GM23248 (cell line): ENCODE measurements at regions not wholly inside any gene's neighbourhood (a gene's known extent, or its start where the extent isn't known, plus 50 kb on each side); places are given as distances from the start of the nearest gene placed in this dataset.

Source experiments
- DNase-seq: peaks from one replicate; pipeline ENCODE4 v3.0.0-alpha.2; 2015
- H2AFZ ChIP-seq: fragments of 200-600 bp; sonication (generic); 2 replicates; pipeline ENCODE4 v1.6.1; 2016; ENCODE audit warnings: antibody characterized with exemption
- H3F3A ChIP-seq: fragments of 200-600 bp; sonication (generic); 2 replicates; pipeline ENCODE4 v1.6.1; 2016; ENCODE audit warnings: mild to moderate bottlenecking, antibody characterized with exemption, mixed run types; ENCODE audit not compliant: insufficient read depth
- H3K27ac ChIP-seq: fragments of 200-600 bp; sonication (generic); 2 replicates; pipeline ENCODE4 v1.5.1; 2016; ENCODE audit warnings: mild to moderate bottlenecking
- H3K27me3 ChIP-seq: fragments of 200-600 bp; sonication (generic); replicated peaks from 2 replicates; pipeline ENCODE4 v1.6.1; 2016; ENCODE audit warnings: mild to moderate bottlenecking; ENCODE audit not compliant: insufficient read depth
- H3K36me3 ChIP-seq: fragments of 200-600 bp; sonication (generic); 2 replicates; pipeline ENCODE4 v1.6.1; 2016; ENCODE audit warnings: low read depth, mild to moderate bottlenecking
- H3K4me1 ChIP-seq: fragments of 200-600 bp; sonication (generic); 2 replicates; pipeline ENCODE4 v1.6.1; 2016; ENCODE audit warnings: mild to moderate bottlenecking; ENCODE audit not compliant: insufficient read depth
- H3K4me2 ChIP-seq: fragments of 200-600 bp; sonication (generic); one replicate; pipeline ENCODE4 v1.6.1; 2016; ENCODE audit warnings: mild to moderate bottlenecking; ENCODE audit not compliant: unreplicated experiment
- H3K4me3 ChIP-seq: fragments of 200-600 bp; sonication (generic); 2 replicates; pipeline ENCODE4 v1.5.1; 2016; ENCODE audit warnings: mild to moderate bottlenecking
- H3K79me2 ChIP-seq: fragments of 200-600 bp; sonication (generic); 2 replicates; pipeline ENCODE4 v1.6.1; 2016; ENCODE audit warnings: mild to moderate bottlenecking; ENCODE audit not compliant: insufficient read depth
- H3K9ac ChIP-seq: fragments of 200-600 bp; sonication (generic); 2 replicates; pipeline ENCODE4 v1.6.1; 2016; ENCODE audit warnings: mild to moderate bottlenecking
- H3K9me2 ChIP-seq: fragments of 200-600 bp; sonication (generic); 2 replicates; pipeline ENCODE4 v1.6.1; 2016; ENCODE audit warnings: mixed run types, mild to moderate bottlenecking, moderate library complexity; ENCODE audit not compliant: insufficient read depth
- H3K9me3 ChIP-seq: fragments of 200-600 bp; sonication (generic); one replicate; pipeline ENCODE4 v1.6.1; 2017; ENCODE audit warnings: low read depth
- H4K20me1 ChIP-seq: fragments of 200-600 bp; sonication (generic); 2 replicates; pipeline ENCODE4 v1.6.0; 2016; ENCODE audit not compliant: insufficient read depth
- EZH2 ChIP-seq: fragments of 200-600 bp; sonication (generic); IDR thresholded peaks from 2 replicates; pipeline ENCODE4 v1.6.1; 2018; ENCODE audit warnings: antibody characterized with exemption, mild to moderate bottlenecking; ENCODE audit not compliant: insufficient read depth, poor library complexity, severe bottlenecking
- EZH2phosphoT487 ChIP-seq: fragments of 200-600 bp; sonication (generic); IDR thresholded peaks from 2 replicates; pipeline ENCODE4 v1.6.1; 2018; ENCODE audit warnings: antibody characterized with exemption, moderate library complexity, mild to moderate bottlenecking, low read depth; ENCODE audit not compliant: insufficient read depth
- WGBS, 2 experiments: methylation state at CpG; one replicate each; pipeline ENCODE4 v1.1.6; 2015 to 2017; ENCODE audit warnings: low lambda C conversion rate in 2 of 2, low coverage in 1 of 2; ENCODE audit errors: missing lambda C conversion rate in 2 of 2; 5-methylcytosine and 5-hydroxymethylcytosine counted together
- in situ Hi-C: fragments of 300-500 bp; cut with MboI; formaldehyde crosslinking; loops from 2 replicates; pipeline ENCODE4 v1.15.0; 2020

DNA sequence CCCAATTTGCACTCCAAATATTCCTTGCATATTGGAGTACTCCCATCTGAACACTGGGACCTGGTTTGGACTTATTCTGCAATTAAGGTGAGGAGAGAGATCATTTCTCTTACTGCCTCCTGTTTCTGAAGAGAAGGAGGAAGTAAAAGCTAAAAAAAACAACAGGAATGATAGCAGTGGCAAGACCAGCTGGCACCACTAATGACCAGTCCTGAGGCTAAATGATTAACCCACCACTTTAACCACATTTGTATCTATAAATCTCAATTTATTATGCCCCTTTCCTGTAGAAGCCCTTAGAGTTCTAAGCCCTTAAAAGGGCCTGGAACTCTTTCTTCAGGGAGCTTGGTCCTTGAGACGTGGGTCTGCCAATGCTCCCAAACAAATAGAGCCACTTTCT lies 625.0 kb upstream of the TSPY4 start:
- H3K9me3 ChIP-seq = no peaks in the 10 kb centered on the region
- no peaks in the 10 kb centered on the region for H3K36me3 ChIP-seq
- no peaks in the 10 kb centered on the region for H3K27me3 ChIP-seq
- in situ Hi-C loops = no loop called here
- H3K4me3 ChIP-seq = no peak overlapping the region
- DNase-seq = no peak
- H3F3A ChIP-seq = no peaks in the 10 kb centered on the region
- no peak overlapping the region for H2AFZ ChIP-seq
- H3K4me2 ChIP-seq = no peak overlapping the region
- H3K27ac ChIP-seq = no peak overlapping the region
- H3K4me1 ChIP-seq = no peaks in the 10 kb centered on the region
- H3K9me2 ChIP-seq = no peaks in the 10 kb centered on the region
- no peaks in the 10 kb centered on the region for H4K20me1 ChIP-seq
- no peak for TF ChIP-seq EZH2phosphoT487
- H3K79me2 ChIP-seq = no peaks in the 10 kb centered on the region
- 0 to 8% methylated on average over 1 of the region's 1 CpG for WGBS, 2 experiments
- H3K9ac ChIP-seq = no peak overlapping the region

- Histone ChIP-seq H3K27me3 (no peaks in the 10 kb centered on the region), H3K9me2 (no peaks in the 10 kb centered on the region), H3K36me3 (no peaks in the 10 kb centered on the region), H3K4me2 (no peak overlapping the region), H3K27ac (no peak overlapping the region), H2AFZ (no peak overlapping the region), H4K20me1 (no peaks in the 10 kb centered on the region), H3K9ac (no peak overlapping the region), H3F3A (no peaks in the 10 kb centered on the region), H3K4me3 (no peak overlapping the region), H3K79me2 (no peaks in the 10 kb centered on the region), H3K4me1 (no peaks in the 10 kb centered on the region), H3K9me3 (no peaks in the 10 kb centered on the region)
- 28 to 58% methylated on average over 2 to 3 of the region's 3 CpGs for WGBS, 2 experiments
- DNase-seq = no peak
- TF ChIP-seq EZH2phosphoT487 = no peak
- TF ChIP-seq EZH2 = no peak
- in situ Hi-C loops = no loop called here
Observed at GRCh38 chrY:8715226-8715625, 622.0 kb upstream of the TSPY4 start.

DNA sequence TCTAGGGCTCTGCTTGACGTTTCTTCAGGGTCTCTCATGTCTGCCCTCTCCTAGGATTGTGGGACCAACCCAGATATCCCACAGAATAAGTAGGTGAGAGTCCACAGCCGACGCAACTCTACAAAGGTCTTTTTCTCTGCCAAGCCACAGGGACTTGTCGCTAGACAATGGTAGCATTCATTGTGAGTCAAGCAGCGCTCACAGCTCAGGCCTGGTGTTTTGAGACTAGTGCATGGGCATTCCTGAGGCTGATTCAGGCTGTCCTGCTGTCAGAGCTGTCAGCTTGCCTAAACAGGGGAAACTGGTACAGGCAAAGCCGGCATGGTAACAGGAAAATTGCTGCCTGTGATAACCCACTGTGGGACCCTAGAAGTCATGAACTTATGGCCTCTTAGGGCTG lies 610.6 kb upstream of the TSPY4 start:
- no peaks in the 10 kb centered on the region for H3K36me3 ChIP-seq
- H3K4me2 ChIP-seq = no peak overlapping the region
- TF ChIP-seq EZH2phosphoT487 (no peak), EZH2 (no peak)
- no peak overlapping the region for H2AFZ ChIP-seq
- H3K27ac ChIP-seq = no peak overlapping the region
- 49% methylated on average over 5 to 6 of the region's 6 CpGs for WGBS, 2 experiments
- no peaks in the 10 kb centered on the region for H3F3A ChIP-seq
- no peaks in the 10 kb centered on the region for H3K4me1 ChIP-seq
- H3K9me2 ChIP-seq = no peaks in the 10 kb centered on the region
- H3K9ac ChIP-seq = no peak overlapping the region
- no peaks in the 10 kb centered on the region for H3K27me3 ChIP-seq
- peak; percentile 18 for DNase-seq
- no peaks in the 10 kb centered on the region for H3K79me2 ChIP-seq
- no peaks in the 10 kb centered on the region for H4K20me1 ChIP-seq
- no peaks in the 10 kb centered on the region for H3K9me3 ChIP-seq
- H3K4me3 ChIP-seq = no peak overlapping the region
- in situ Hi-C loops = no loop called here

- WGBS, 2 experiments = 28 to 31% methylated on average over 7 to 9 of the region's 9 CpGs
- in situ Hi-C loops = no loop called here
- TF ChIP-seq EZH2 (no peak), EZH2phosphoT487 (no peak)
Observed at GRCh38 chrY:8729971-8730370, 607.3 kb upstream of the TSPY4 start.

More at GRCh38 chrY:8729971-8730370, 607.3 kb upstream of the TSPY4 start:
- no peaks in the 10 kb centered on the region for H3K9me3 ChIP-seq
- H3K9me2 ChIP-seq = no peaks in the 10 kb centered on the region
- H3K9ac ChIP-seq = no peak overlapping the region
- H3K27me3 ChIP-seq = no peaks in the 10 kb centered on the region
- no peak overlapping the region for H2AFZ ChIP-seq
- H3K27ac ChIP-seq = no peak overlapping the region
- no peak overlapping the region for H3K4me3 ChIP-seq
- no peaks in the 10 kb centered on the region for H4K20me1 ChIP-seq
- H3F3A ChIP-seq = no peaks in the 10 kb centered on the region
- no peaks in the 10 kb centered on the region for H3K36me3 ChIP-seq
- no peaks in the 10 kb centered on the region for H3K4me1 ChIP-seq
- no peak overlapping the region for H3K4me2 ChIP-seq
- no peak for DNase-seq
- H3K79me2 ChIP-seq = no peaks in the 10 kb centered on the region
